Common myeloid progenitor, CD34-positive (primary cell): ENCODE measurements at regions not wholly inside any gene's neighbourhood (a gene's known extent, or its start where the extent isn't known, plus 50 kb on each side); places are given as distances from the start of the nearest gene placed in this dataset.

Experiments
- CTCF ChIA-PET: fragments of 350-600 bp; sonication (Branson Sonifier 250); formaldehyde crosslinking; loops from one replicate; lab custom pipeline; 2021; ENCODE audit warnings: antibody characterized with exemption; lab: Charles Lee
- POLR2A ChIA-PET: fragments of 350-600 bp; sonication (Branson Sonifier 250); formaldehyde crosslinking; loops from one replicate; lab custom pipeline; 2021; ENCODE audit warnings: antibody characterized with exemption; lab: Charles Lee
- DNase-seq, 3 donors: peaks; one replicate each; pipeline versions ENCODE4 v3.0.0 to v3.0.0-alpha.2; 2013
- H3K27ac ChIP-seq, 2 experiments: 1 replicate in 1 of 2; 2 replicates in 1 of 2; pipeline ENCODE4 v1.7.0; 2013; ENCODE audit warnings: inconsistent platforms in 2 of 2, low read length in 2 of 2, mild to moderate bottlenecking in 2 of 2, low read depth in 1 of 2, moderate library complexity in 1 of 2; ENCODE audit not compliant: severe bottlenecking in 2 of 2, insufficient read depth in 1 of 2, poor library complexity in 1 of 2
- H3K27me3 ChIP-seq, 5 experiments: replicated peaks in 2 of 5; 1 replicate in 3 of 5; 2 replicates in 2 of 5; pipeline versions ENCODE4 v1.6.1 to v1.7.0; 2013; ENCODE audit warnings: low read length in 4 of 5, mild to moderate bottlenecking in 2 of 5, moderate library complexity in 2 of 5, inconsistent platforms in 1 of 5; ENCODE audit not compliant: insufficient read depth in 5 of 5, control insufficient read depth in 4 of 5
- H3K36me3 ChIP-seq, 4 experiments: 1 replicate in 2 of 4; 2 replicates in 2 of 4; pipeline versions ENCODE4 v1.6.1 to v1.7.0; 2013; ENCODE audit warnings: low read length in 3 of 4, control low read depth in 1 of 4, mild to moderate bottlenecking in 1 of 4; ENCODE audit not compliant: control insufficient read depth in 4 of 4, insufficient read depth in 4 of 4
- H3K4me1 ChIP-seq, 4 experiments: 1 replicate in 3 of 4; 2 replicates in 1 of 4; pipeline versions ENCODE4 v1.6.1 to v1.7.1; 2013; ENCODE audit warnings: low read length in 3 of 4, mild to moderate bottlenecking in 3 of 4, control low read depth in 1 of 4, inconsistent platforms in 1 of 4, moderate library complexity in 1 of 4; ENCODE audit not compliant: control insufficient read depth in 4 of 4, insufficient read depth in 4 of 4; ENCODE audit errors: control extremely low read depth in 1 of 4
- H3K4me3 ChIP-seq, 7 experiments: 1 replicate in 4 of 7; 2 replicates in 3 of 7; pipeline versions ENCODE4 v1.5.1 to v1.7.0; 2013; ENCODE audit warnings: mild to moderate bottlenecking in 7 of 7, low read length in 6 of 7, moderate library complexity in 6 of 7, inconsistent platforms in 2 of 7, low read depth in 2 of 7, control low read depth in 1 of 7; ENCODE audit not compliant: insufficient read depth in 4 of 7, control insufficient read depth in 1 of 7; ENCODE audit errors: extremely low read depth in 1 of 7
- H3K9me3 ChIP-seq, 5 experiments: 1 replicate in 4 of 5; 2 replicates in 1 of 5; pipeline versions ENCODE4 v1.6.1 to v1.7.1; 2013; ENCODE audit warnings: low read length in 4 of 5, mild to moderate bottlenecking in 2 of 5, inconsistent platforms in 1 of 5, low read depth in 1 of 5, moderate library complexity in 1 of 5; ENCODE audit not compliant: control insufficient read depth in 4 of 5, insufficient read depth in 2 of 5; ENCODE audit errors: control extremely low read depth in 1 of 5
- WGBS: methylation state at CpG from one replicate; pipeline ENCODE4 v1.1.5; 2013; ENCODE audit not compliant: insufficient coverage; 5-methylcytosine and 5-hydroxymethylcytosine counted together

DNA sequence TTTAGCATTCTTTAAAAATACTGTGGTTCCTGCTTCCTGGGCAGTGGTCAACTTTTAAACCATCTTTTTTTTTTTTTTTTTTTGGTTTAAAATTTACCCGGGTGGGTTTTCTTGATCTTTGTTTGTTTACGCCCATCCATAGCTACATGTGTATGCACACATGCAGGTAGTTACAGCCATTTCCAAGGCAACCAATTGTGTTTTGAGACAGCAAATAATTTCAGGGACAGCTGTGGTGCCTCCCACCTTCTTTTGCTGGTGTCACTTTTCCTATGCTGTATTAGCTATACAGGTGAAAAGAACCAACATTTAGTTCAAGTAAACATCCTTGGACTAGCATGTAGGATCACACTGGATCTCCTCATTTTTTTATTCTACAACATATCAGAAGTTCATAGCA, 52.0 kb upstream of the PSMA6 start:
- DNase-seq = peak; percentile 28 to 76 (median 68)
- Histone ChIP-seq H3K4me1 (peaks cover 0 to 7% (median 2%) of the 10 kb centered on the region in 4 experiments), H3K4me3 (no peak overlapping the region), H3K9me3 (no peaks in the 10 kb centered on the region), H3K36me3 (peaks cover 0 to 5% (median 0%) of the 10 kb centered on the region in 4 experiments), H3K27ac (peak overlapping the region in 1 of 2 experiments; percentile 26), H3K27me3 (no peaks in the 10 kb centered on the region)
- ChIA-PET CTCF (interaction anchor here (1.1 kb wide), 1 partner anchor 10 kb away, joined by 4 read pairs; no protein-coding TSS in a partner anchor), POLR2A (interaction anchor here (0.6 to 0.7 kb wide), 2 partner anchors 21 to 43 kb away, joined by 4 to 7 read pairs; no protein-coding TSS in a partner anchor)
- 100% methylated on average over 1 of the region's 2 CpGs for WGBS
